Panc1 (cell line): ENCODE measurements at regions not wholly inside any gene's neighbourhood (a gene's known extent, or its start where the extent isn't known, plus 50 kb on each side); places are given as distances from the start of the nearest gene placed in this dataset.

Experiments
- ATAC-seq: fragments of 200-7000 bp; cut with Tn5 transposase; 2 replicates; pipeline ENCODE4 v1.9.1; 2020; ENCODE audit warnings: mild to moderate bottlenecking, moderate library complexity
- BruUV-seq: library from RNA; stranded (reverse); fragments of 400-500 nt; replicated peaks from 2 replicates; lab custom pipeline; 2021; lab: Mats Ljungman, UMichigan
- CTCF ChIA-PET: fragments of 300-600 bp; sonication (Branson Sonifier 250); formaldehyde crosslinking; loops from one replicate; lab custom pipeline; 2022; ENCODE audit warnings: antibody characterized with exemption; lab: Charles Lee
- POLR2A ChIA-PET: fragments of 300-600 bp; sonication (Branson Sonifier 250); formaldehyde crosslinking; loops from one replicate; lab custom pipeline; 2022; ENCODE audit warnings: antibody characterized with exemption; lab: Charles Lee
- DNase-seq: peaks from one replicate; pipeline ENCODE4 v3.0.0-alpha.2; 2010; ENCODE audit warnings: low read depth, low spot score
- H3K27ac ChIP-seq: 2 replicates; pipeline ENCODE4 v1.5.1; 2011; ENCODE audit warnings: mild to moderate bottlenecking, low read length, inconsistent platforms
- H3K27me3 ChIP-seq: fragments of 200-500 bp; sonication (Bioruptor generic); 2 replicates; pipeline ENCODE4 v1.6.0; 2014; ENCODE audit warnings: low read length, inconsistent platforms; ENCODE audit not compliant: control insufficient read depth, insufficient read depth
- H3K36me3 ChIP-seq: fragments of 200-500 bp; sonication (Bioruptor generic); 2 replicates; pipeline ENCODE4 v1.5.1; 2014; ENCODE audit warnings: inconsistent platforms, mild to moderate bottlenecking, low read length, moderate library complexity; ENCODE audit not compliant: control insufficient read depth, insufficient read depth
- H3K4me1 ChIP-seq: 2 replicates; pipeline ENCODE4 v1.5.1; 2011; ENCODE audit warnings: inconsistent platforms, mild to moderate bottlenecking, low read length, moderate library complexity; ENCODE audit not compliant: control insufficient read depth, insufficient read depth
- H3K4me3 ChIP-seq, 2 experiments: 2 replicates each; pipeline ENCODE4 v1.5.1; 2011 to 2012; ENCODE audit warnings: low read depth in 2 of 2, low read length in 2 of 2, mild to moderate bottlenecking in 2 of 2, inconsistent platforms in 1 of 2, moderate library complexity in 1 of 2
- H3K9me3 ChIP-seq: fragments of 200-500 bp; sonication (Bioruptor generic); 2 replicates; pipeline ENCODE4 v1.5.1; 2014; ENCODE audit warnings: low read depth, mild to moderate bottlenecking, inconsistent platforms, low read length, moderate library complexity; ENCODE audit not compliant: control insufficient read depth, insufficient read depth
- CTCF ChIP-seq: fragments of 450-650 bp; IDR thresholded peaks from 2 replicates; pipeline ENCODE4 v1.5.1; 2017; ENCODE audit warnings: mild to moderate bottlenecking
- POLR2AphosphoS5 ChIP-seq: IDR thresholded peaks from 2 replicates; pipeline ENCODE4 v1.6.1; 2012; ENCODE audit warnings: mild to moderate bottlenecking, low read depth, low read length, moderate library complexity
- SIN3A ChIP-seq: IDR thresholded peaks from 2 replicates; pipeline ENCODE4 v1.6.1; 2012; ENCODE audit warnings: low read depth, mild to moderate bottlenecking, low read length, moderate library complexity, borderline replicate concordance; ENCODE audit not compliant: insufficient read depth
- TCF7L2 ChIP-seq: IDR thresholded peaks from 2 replicates; pipeline ENCODE4 v1.6.1; 2011; ENCODE audit warnings: mild to moderate bottlenecking, low read depth, low read length, inconsistent platforms
- in situ Hi-C: cut with HindIII; loops from 2 replicates; pipeline ENCODE4 v1.10.0; 2016; ENCODE audit warnings: low sequenced_read_pairs, low pct_unique_long_range_greater_than_20kb
- intact Hi-C: fragments of 100-400 bp; cut with micrococcal nuclease; formaldehyde crosslinking; loops from one replicate; pipeline ENCODE4 v1.10.0; 2022; ENCODE audit not compliant: unreplicated experiment
- TF ChIP-seq, protein P1 (sequence below), 2 experiments: IDR thresholded peaks; 2 replicates each; pipeline ENCODE4 v1.6.1; 2011 to 2012; ENCODE audit warnings: low read depth in 2 of 2, control low read depth in 1 of 2, low read length in 1 of 2, mild to moderate bottlenecking in 1 of 2, moderate library complexity in 1 of 2; ENCODE audit not compliant: insufficient read depth in 1 of 2

GRCh38 chr4:135072553-135072952 lies 871.0 kb upstream of the PABPC4L start:
- CTCF ChIA-PET = no interaction called here
- BruUV-seq = no TSS peak
- ATAC-seq (no peak), DNase-seq (no peak)
- no peak for TF ChIP-seq TCF7L2
- no peak for TF ChIP-seq SIN3A
- no peak for TF ChIP-seq CTCF
- TF ChIP-seq, protein P1, sequence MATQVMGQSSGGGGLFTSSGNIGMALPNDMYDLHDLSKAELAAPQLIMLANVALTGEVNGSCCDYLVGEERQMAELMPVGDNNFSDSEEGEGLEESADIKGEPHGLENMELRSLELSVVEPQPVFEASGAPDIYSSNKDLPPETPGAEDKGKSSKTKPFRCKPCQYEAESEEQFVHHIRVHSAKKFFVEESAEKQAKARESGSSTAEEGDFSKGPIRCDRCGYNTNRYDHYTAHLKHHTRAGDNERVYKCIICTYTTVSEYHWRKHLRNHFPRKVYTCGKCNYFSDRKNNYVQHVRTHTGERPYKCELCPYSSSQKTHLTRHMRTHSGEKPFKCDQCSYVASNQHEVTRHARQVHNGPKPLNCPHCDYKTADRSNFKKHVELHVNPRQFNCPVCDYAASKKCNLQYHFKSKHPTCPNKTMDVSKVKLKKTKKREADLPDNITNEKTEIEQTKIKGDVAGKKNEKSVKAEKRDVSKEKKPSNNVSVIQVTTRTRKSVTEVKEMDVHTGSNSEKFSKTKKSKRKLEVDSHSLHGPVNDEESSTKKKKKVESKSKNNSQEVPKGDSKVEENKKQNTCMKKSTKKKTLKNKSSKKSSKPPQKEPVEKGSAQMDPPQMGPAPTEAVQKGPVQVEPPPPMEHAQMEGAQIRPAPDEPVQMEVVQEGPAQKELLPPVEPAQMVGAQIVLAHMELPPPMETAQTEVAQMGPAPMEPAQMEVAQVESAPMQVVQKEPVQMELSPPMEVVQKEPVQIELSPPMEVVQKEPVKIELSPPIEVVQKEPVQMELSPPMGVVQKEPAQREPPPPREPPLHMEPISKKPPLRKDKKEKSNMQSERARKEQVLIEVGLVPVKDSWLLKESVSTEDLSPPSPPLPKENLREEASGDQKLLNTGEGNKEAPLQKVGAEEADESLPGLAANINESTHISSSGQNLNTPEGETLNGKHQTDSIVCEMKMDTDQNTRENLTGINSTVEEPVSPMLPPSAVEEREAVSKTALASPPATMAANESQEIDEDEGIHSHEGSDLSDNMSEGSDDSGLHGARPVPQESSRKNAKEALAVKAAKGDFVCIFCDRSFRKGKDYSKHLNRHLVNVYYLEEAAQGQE (IDR thresholded peaks at IDR 0.05; ENCODE audit: insufficient read depth in 1 of 2, low read depth in 2 of 2, low read length in 1 of 2) = no peak
- TF ChIP-seq POLR2AphosphoS5 = no peak
- intact Hi-C loops (no loop called here), in situ Hi-C loops (no loop called here)
- H3K9me3 ChIP-seq = no peaks in the 10 kb centered on the region
- H3K36me3 ChIP-seq = no peaks in the 10 kb centered on the region
- no peaks in the 10 kb centered on the region for H3K27me3 ChIP-seq
- POLR2A ChIA-PET = no interaction called here
- H3K27ac ChIP-seq = no peak overlapping the region
- H3K4me3 ChIP-seq = no peak overlapping the region
- no peaks in the 10 kb centered on the region for H3K4me1 ChIP-seq

- intact Hi-C loops (no loop called here), in situ Hi-C loops (no loop called here)
- DNase-seq (no peak), ATAC-seq (no peak)
- no peak for TF ChIP-seq SIN3A
- TF ChIP-seq TCF7L2 = no peak
- Histone ChIP-seq H3K4me1 (no peaks in the 10 kb centered on the region), H3K9me3 (no peaks in the 10 kb centered on the region), H3K27ac (no peak overlapping the region), H3K36me3 (no peaks in the 10 kb centered on the region; the same call in 1 of the 2 replicates), H3K4me3 (no peak overlapping the region), H3K27me3 (no peaks in the 10 kb centered on the region)
- no TSS peak for BruUV-seq
- ChIA-PET CTCF (interaction anchor here (0.7 kb wide), 1 partner anchor 210 kb away, joined by 8 read pairs; no protein-coding TSS in a partner anchor), POLR2A (no interaction called here)
Observed at GRCh38 chr4:135065366-135065765, 863.8 kb upstream of the PABPC4L start.

DNA sequence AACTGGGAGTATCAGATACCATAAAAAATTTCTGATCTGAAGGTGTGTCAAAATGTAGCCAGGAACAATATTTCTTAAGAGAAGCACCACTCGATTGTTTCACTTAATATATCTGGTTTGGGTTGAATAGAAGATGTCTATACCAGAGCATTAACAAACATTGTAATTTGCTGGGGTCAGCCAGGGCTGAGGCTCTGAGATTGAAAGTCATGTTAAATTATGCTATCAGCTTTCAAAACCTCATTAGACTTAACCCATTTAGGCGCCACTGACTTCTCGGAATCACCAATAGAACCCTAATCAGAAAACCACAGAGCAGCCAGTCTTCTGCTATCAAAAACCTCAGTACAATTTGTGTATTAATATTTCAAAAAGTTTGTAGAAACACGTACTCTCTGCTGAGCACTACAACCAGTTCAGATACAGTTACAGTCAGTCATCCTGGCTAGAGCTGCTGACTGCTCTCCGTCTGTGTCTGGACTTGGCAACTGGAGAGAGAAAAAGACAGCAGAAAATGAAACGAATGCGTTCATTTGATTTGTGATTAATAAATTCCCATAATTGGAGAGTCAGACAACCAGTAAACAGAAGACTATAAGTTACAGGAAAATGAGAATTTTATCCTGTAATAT lies 848.6 kb upstream of the PABPC4L start:
- intact Hi-C loops = no loop called here
- BruUV-seq = no TSS peak

More for the DNA sequence above, 848.6 kb upstream of the PABPC4L start:
- ATAC-seq (no peak), DNase-seq (no peak)
- CTCF ChIA-PET = no interaction called here
- Histone ChIP-seq H3K27me3 (no peaks in the 10 kb centered on the region), H3K27ac (no peak overlapping the region), H3K4me1 (no peaks in the 10 kb centered on the region), H3K4me3 (no peak overlapping the region), H3K9me3 (no peaks in the 10 kb centered on the region), H3K36me3 (no peaks in the 10 kb centered on the region)
- POLR2A ChIA-PET = no interaction called here
- TF ChIP-seq, protein P1 (IDR thresholded peaks at IDR 0.05; ENCODE audit: insufficient read depth in 1 of 2, low read depth in 2 of 2, low read length in 1 of 2) = no peak
- no peak for TF ChIP-seq POLR2AphosphoS5
- TF ChIP-seq CTCF = no peak
- TF ChIP-seq TCF7L2 = no peak
- no peak for TF ChIP-seq SIN3A
- in situ Hi-C loops = no loop called here
